Fibroblast of skin of back (primary cell): ENCODE measurements at regions not wholly inside any gene's neighbourhood (a gene's known extent, or its start where the extent isn't known, plus 50 kb on each side); places are given as distances from the start of the nearest gene placed in this dataset.
"Not testable (repeated sequence)": the region's sequence is repeated elsewhere in the genome, so short reads cannot be mapped to it uniquely, and the experiment has no call there.

ENCODE experiments used
- DNase-seq: peaks from one replicate; pipeline ENCODE4 v3.0.0-alpha.2; 2013

DNA sequence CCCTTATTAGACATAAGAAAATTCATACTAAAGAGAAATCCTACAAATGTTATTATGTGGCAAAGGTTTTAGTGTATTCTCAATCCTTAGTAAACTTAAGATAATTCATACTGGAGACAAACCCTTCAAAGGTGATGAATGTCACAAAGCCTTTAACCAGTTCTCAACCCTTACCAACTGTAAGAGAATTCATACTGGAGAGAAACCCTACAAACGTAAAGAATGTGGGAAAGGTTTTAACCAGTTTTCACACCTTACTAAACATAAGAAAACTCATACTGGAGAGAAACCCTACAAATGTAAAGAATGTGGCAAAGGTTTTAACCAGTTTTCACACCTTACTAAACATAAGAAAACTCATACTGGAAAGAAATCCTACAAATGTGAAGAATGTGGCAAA is 93.2 kb downstream of the ZNF680 start:
- DNase-seq, result no peak

DNA sequence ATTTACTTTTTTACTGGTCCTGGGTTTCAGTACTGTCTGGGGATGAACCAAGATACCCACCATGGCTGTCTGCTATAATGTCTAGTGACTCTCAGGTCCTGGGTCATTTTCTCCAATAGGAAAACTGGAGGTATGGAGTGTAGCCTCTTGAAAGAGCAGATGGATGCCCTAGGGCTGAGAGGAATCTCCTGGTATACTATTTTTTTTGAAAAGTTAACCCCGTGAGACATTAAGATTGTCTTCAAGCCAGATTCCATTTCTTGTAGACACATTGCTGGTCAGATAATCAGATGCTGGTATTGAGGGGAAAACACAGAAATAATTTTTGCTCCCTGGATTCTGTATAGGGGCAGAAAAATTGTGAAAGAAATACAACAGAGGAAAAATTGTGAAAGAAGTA is 97.3 kb downstream of the ZNF680 start:
- DNase-seq, result no peak

DNA sequence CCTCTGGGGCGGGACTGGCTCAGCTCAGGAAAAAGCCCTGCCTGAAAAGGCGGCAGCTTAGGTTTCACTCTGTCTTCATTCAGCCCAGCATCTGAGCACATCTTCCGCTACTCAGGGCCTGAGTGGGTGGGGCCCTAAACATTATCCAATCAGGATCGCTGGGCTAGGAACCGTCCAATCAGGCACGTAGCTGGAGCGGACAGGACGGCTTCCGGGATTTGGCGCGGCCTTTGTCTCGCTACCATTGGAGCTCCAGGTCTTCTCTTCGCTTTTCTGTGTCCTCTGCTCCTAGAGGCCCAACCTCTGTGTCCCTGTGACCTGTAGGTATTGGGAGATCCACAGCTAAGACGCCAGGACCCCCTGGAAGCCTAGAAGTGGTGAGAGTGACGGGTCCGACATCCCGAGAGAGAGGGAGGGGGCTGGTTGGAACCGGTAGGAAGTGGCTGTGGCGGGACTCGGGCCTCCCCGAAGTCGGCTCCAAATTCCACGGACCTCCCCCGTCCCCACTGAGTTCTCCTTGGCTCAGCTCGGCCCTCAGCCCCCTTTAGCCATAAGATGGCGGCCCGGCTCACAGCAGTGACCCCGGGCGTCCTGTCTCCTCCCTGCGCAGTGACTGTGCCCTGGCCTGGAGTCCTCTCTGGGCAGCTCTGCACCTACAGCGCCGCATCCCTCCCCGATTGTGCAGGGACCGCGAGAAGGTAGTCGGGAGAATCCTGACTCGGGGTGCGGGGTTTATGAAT is 99.1 kb downstream of the ZNF680 start:
- peak; percentile 11 for DNase-seq

DNA sequence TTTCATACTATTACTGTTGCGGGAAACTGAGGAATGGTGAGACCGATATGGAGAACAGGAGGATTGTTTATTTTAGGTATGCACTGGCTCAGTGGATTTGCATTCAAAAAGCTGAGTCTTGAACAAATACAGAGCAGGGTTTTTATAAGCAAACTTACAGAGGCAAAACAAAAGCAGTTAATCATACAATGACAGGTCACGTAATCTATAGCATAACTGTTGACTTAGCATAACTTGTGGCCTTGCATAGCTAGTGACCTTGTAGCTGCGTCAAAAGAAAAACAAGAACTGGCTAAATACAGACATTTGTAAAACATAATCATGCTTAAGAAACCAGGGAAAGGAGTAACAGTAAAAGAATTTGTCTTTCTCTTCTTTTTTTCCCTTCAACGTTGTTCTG is 103.0 kb downstream of the ZNF680 start:
- DNase-seq, result not testable (repeated sequence)

DNA sequence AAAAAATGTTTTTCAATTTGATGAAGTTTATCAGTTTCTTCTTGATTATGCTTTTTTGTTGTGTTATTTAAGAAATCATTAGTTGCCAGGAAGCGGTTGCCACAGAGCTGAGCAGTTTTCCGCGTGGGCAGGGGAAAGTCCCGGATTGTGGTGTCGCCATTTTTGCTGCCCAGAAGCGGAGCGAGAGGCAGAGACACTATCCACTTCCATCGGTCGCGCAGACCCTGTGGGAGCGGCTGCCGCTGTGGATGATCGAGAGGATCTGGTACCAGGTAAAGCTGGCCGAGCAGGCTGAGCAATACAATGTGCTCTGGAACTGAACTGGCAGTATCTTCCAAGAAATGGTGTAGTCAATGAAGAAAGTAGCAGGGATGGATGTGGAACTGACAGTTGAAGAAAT is 119.8 kb downstream of the ZNF736 start:
- no peak for DNase-seq

DNA sequence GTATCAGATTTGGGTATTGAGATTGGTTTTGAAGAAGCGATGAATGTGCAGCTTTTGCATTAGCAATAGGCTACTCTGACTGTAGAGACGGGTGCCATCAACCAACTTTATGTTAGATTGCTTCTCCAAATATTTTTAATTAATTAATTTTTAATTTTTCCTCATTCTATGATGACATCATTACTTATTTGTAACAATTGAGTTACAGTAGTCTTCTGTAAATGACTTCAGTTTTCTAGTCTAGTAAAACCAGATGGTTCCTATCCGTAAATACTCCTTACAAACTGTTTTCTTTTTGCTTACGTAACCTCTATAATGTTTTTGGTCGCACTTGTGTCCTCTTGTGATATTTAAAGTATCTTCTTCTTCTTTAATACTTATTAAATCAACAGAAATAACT is 118.1 kb downstream of the ZNF736 start:
- DNase-seq, result no peak

DNA sequence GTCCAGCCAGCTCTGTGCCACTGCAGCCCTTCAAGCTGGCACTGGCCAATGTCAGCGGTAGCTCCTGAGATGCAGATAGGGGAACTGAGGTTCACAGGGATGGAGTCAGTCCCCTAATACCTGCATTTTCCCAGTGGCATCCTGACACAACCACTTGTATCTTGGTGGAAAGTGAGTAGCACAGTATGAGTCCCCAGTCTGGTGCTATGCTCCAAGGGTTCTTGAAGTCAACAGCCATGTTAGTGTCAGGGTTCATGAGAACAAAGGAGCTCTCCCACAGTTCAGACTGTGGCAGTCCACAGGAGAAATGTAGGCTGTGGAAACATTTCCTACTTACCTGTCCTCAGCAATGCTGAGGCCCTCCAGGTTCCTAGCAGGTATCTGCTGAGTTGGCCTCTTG is 115.5 kb downstream of the ZNF736 start:
- no peak for DNase-seq

DNA sequence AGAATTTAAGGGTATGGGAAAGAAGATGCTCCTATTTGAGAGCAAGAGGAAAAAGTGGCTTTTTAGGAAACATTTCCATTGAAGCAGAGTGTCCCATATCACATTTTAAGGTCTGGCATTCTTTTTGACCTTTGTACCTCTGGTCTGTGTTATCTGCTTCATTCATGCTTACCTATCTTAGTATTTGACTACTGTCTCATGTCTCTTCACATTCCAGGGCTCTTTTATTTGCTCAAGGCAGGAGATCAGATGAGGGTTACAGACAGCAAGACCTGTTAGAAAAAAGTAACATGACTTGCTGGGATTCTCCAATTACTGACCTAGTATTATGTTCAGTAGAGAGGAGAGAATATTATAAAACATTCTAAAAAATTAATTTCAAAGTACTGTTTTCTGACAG is 111.7 kb downstream of the ZNF736 start:
- not testable (repeated sequence) for DNase-seq

DNA sequence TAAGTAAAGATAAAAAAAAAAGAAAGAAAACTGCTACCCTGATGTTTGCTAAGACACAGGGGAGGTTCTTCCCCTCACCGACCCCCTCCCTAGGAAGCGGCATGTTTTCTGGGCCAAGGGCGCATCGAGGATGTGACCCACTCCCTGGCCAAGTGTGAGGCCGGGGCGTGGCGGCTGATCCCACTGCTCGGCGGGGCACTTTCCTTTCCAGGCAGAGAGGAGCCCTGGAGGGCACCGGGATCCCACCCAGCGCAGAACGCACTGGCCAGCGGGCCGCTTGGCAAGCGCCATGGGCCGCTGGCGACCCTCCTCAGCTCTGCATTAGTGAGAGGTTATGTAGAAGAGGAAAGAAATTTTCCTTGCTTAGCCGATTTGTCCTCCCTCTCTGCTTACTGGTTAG is 93.4 kb downstream of the ZNF736 start:
- DNase-seq, result no peak
